ENCODE measurements at regions not wholly inside any gene's neighbourhood (a gene's known extent, or its start where the extent isn't known, plus 50 kb on each side); places are given as distances from the start of the nearest gene placed in this dataset.
A peak's percentile ranks its signal among the peaks of the same experiment; 100 is the strongest.

- TF ChIP-seq MYC (IDR thresholded peaks at IDR 0.05; ENCODE audit: low read depth, low read length) (no peak), MAX (IDR thresholded peaks at IDR 0.05; ENCODE audit: low read depth, low read length) (no peak), POLR2A (IDR thresholded peaks at IDR 0.05; ENCODE audit: extremely low read depth, insufficient read length) (no peak), CTCF (IDR thresholded peaks at IDR 0.05; ENCODE audit: low read depth, low read length) (no peak)
- DNase-seq (ENCODE audit: low read depth) = no peak
These were observed 934.4 kb downstream of the FLRT2 start for GRCh38 chr14:86464341-86464740.

GRCh38 chr14:86462193-86462753, 932.3 kb downstream of the FLRT2 start:
- peak; percentile 26 for DNase-seq (ENCODE audit: low read depth)

More at GRCh38 chr14:86464341-86464740, 934.4 kb downstream of the FLRT2 start:
- H3K4me3 ChIP-seq (ENCODE audit: low read depth, low read length) = no peak overlapping the region

GRCh38 chr14:86457481-86458135, 927.7 kb downstream of the FLRT2 start:
- TF ChIP-seq CTCF (IDR thresholded peaks at IDR 0.05; ENCODE audit: low read depth, low read length) (no peak), POLR2A (IDR thresholded peaks at IDR 0.05; ENCODE audit: extremely low read depth, insufficient read length) (no peak), MYC (IDR thresholded peaks at IDR 0.05; ENCODE audit: low read depth, low read length) (no peak), MAX (IDR thresholded peaks at IDR 0.05; ENCODE audit: low read depth, low read length) (no peak)
- DNase-seq (ENCODE audit: low read depth) = no peak
- H3K4me3 ChIP-seq (ENCODE audit: low read depth, low read length) = no peak overlapping the region

More at GRCh38 chr14:86462193-86462753, 932.3 kb downstream of the FLRT2 start:
- H3K4me3 ChIP-seq (ENCODE audit: low read depth, low read length) = no peak overlapping the region
- TF ChIP-seq POLR2A (IDR thresholded peaks at IDR 0.05; ENCODE audit: extremely low read depth, insufficient read length) (no peak), CTCF (IDR thresholded peaks at IDR 0.05; ENCODE audit: low read depth, low read length) (peak; percentile 47)

GRCh38 chr14:86450085-86450484, 920.1 kb downstream of the FLRT2 start:
- no peak overlapping the region for H3K4me3 ChIP-seq (ENCODE audit: low read depth, low read length)
- TF ChIP-seq MAX (IDR thresholded peaks at IDR 0.05; ENCODE audit: low read depth, low read length) (no peak), CTCF (IDR thresholded peaks at IDR 0.05; ENCODE audit: low read depth, low read length) (no peak), MYC (IDR thresholded peaks at IDR 0.05; ENCODE audit: low read depth, low read length) (no peak), POLR2A (IDR thresholded peaks at IDR 0.05; ENCODE audit: extremely low read depth, insufficient read length) (no peak)
- no peak for DNase-seq (ENCODE audit: low read depth)

- no peak overlapping the region for H3K4me3 ChIP-seq (ENCODE audit: low read depth, low read length)
- DNase-seq (ENCODE audit: low read depth) = peak; percentile 23
- TF ChIP-seq MYC (IDR thresholded peaks at IDR 0.05; ENCODE audit: low read depth, low read length) (no peak), MAX (IDR thresholded peaks at IDR 0.05; ENCODE audit: low read depth, low read length) (no peak), CTCF (IDR thresholded peaks at IDR 0.05; ENCODE audit: low read depth, low read length) (no peak), POLR2A (IDR thresholded peaks at IDR 0.05; ENCODE audit: extremely low read depth, insufficient read length) (no peak)
These were observed 912.2 kb downstream of the FLRT2 start for GRCh38 chr14:86442135-86442534.

Measured in NB4 (cell line).